ENCODE measurements at regions not wholly inside any gene's neighbourhood (a gene's known extent, or its start where the extent isn't known, plus 50 kb on each side); places are given as distances from the start of the nearest gene placed in this dataset.

GRCh38 chr20:24770628-24771541 is 178.2 kb upstream of the CST7 start:
- DNase-seq (no peak), ATAC-seq (replicated peaks) (peak; percentile 88)
- H3K4me1 Mint-ChIP-seq: peaks cover 18 to 23% of the 10 kb centered on the region in 2 donors
- H3K9me3 Mint-ChIP-seq: peaks cover 6 to 10% of the 10 kb centered on the region in 2 donors
- H3K36me3 Mint-ChIP-seq: peaks cover 3 to 7% of the 10 kb centered on the region in 2 donors
- no peak overlapping the region for H3K4me3 Mint-ChIP-seq
- H3K27ac Mint-ChIP-seq: no peak overlapping the region
- peaks cover 11 to 33% of the 10 kb centered on the region in 2 donors for H3K27me3 Mint-ChIP-seq

- Mint-ChIP-seq H3K27ac (no peak overlapping the region), H3K4me3 (no peak overlapping the region), H3K9me3 (peaks cover 10 to 13% of the 10 kb centered on the region in 2 donors), H3K36me3 (peaks cover 3 to 7% of the 10 kb centered on the region in 2 donors), H3K27me3 (peaks cover 16 to 39% of the 10 kb centered on the region in 2 donors), H3K4me1 (peaks cover 14 to 16% of the 10 kb centered on the region in 2 donors)
- ATAC-seq (replicated peaks) (peak; percentile 48 to 57), DNase-seq (no peak)
These were observed 177.5 kb upstream of the CST7 start for GRCh38 chr20:24771542-24772061.

- Mint-ChIP-seq H3K4me1 (peaks cover 14 to 16% of the 10 kb centered on the region in 2 donors), H3K36me3 (peaks cover 3 to 7% of the 10 kb centered on the region in 2 donors), H3K9me3 (peaks cover 11 to 14% of the 10 kb centered on the region in 2 donors), H3K27ac (no peak overlapping the region), H3K27me3 (peaks cover 18 to 43% of the 10 kb centered on the region in 2 donors), H3K4me3 (no peak overlapping the region)
- DNase-seq (no peak), ATAC-seq (replicated peaks) (no peak)
These were observed 176.4 kb upstream of the CST7 start for GRCh38 chr20:24772667-24773066.

GRCh38 chr20:24773168-24773567 is 175.9 kb upstream of the CST7 start:
- Mint-ChIP-seq H3K4me3 (no peak overlapping the region), H3K9me3 (peaks cover 11 to 14% of the 10 kb centered on the region in 2 donors), H3K27ac (no peak overlapping the region), H3K4me1 (peaks cover 14 to 16% of the 10 kb centered on the region in 2 donors), H3K27me3 (peaks cover 18 to 47% of the 10 kb centered on the region in 2 donors), H3K36me3 (peaks cover 3 to 7% of the 10 kb centered on the region in 2 donors)
- no peak for ATAC-seq (replicated peaks)
- no peak for DNase-seq

- DNase-seq: no peak
These were observed 175.3 kb upstream of the CST7 start for GRCh38 chr20:24773751-24774201.

GRCh38 chr20:24775966-24776365 is 173.1 kb upstream of the CST7 start:
- Mint-ChIP-seq H3K4me3 (no peak overlapping the region), H3K27me3 (peaks cover 25 to 48% of the 10 kb centered on the region in 2 donors), H3K9me3 (peaks cover 11 to 14% of the 10 kb centered on the region in 2 donors), H3K36me3 (peaks cover 3 to 7% of the 10 kb centered on the region in 2 donors), H3K4me1 (peaks cover 11 to 20% of the 10 kb centered on the region in 2 donors), H3K27ac (no peak overlapping the region)
- DNase-seq (no peak), ATAC-seq (replicated peaks) (no peak)

More at GRCh38 chr20:24773751-24774201, 175.3 kb upstream of the CST7 start:
- Mint-ChIP-seq H3K4me3 (no peak overlapping the region), H3K36me3 (peaks cover 3 to 7% of the 10 kb centered on the region in 2 donors), H3K4me1 (peaks cover 14 to 16% of the 10 kb centered on the region in 2 donors), H3K27ac (no peak overlapping the region), H3K9me3 (peaks cover 11 to 14% of the 10 kb centered on the region in 2 donors), H3K27me3 (peaks cover 18 to 44% of the 10 kb centered on the region in 2 donors)
- ATAC-seq (replicated peaks): peak in 1 of 2 donors; percentile 55

- ATAC-seq (replicated peaks): no peak
- Mint-ChIP-seq H3K4me3 (no peak overlapping the region), H3K9me3 (peaks cover 11 to 14% of the 10 kb centered on the region in 2 donors), H3K4me1 (peaks cover 3 to 15% of the 10 kb centered on the region in 2 donors), H3K36me3 (peaks cover 3 to 7% of the 10 kb centered on the region in 2 donors), H3K27me3 (peaks cover 21 to 48% of the 10 kb centered on the region in 2 donors), H3K27ac (no peak overlapping the region)
- DNase-seq: no peak
These were observed 172.3 kb upstream of the CST7 start for GRCh38 chr20:24776755-24777271.

- H3K4me1 Mint-ChIP-seq: peaks cover 0 to 13% of the 10 kb centered on the region in 2 donors
- H3K4me3 Mint-ChIP-seq: no peak overlapping the region
- ATAC-seq (replicated peaks) (no peak), DNase-seq (no peak)
- H3K27me3 Mint-ChIP-seq: peaks cover 19 to 41% of the 10 kb centered on the region in 2 donors
- peaks cover 11 to 14% of the 10 kb centered on the region in 2 donors for H3K9me3 Mint-ChIP-seq
- no peak overlapping the region for H3K27ac Mint-ChIP-seq
- peaks cover 3 to 7% of the 10 kb centered on the region in 2 donors for H3K36me3 Mint-ChIP-seq
These were observed 171.3 kb upstream of the CST7 start for GRCh38 chr20:24777746-24778145.

- Mint-ChIP-seq H3K4me1 (peaks cover 3 to 13% of the 10 kb centered on the region in 2 donors), H3K27ac (no peak overlapping the region), H3K9me3 (peaks cover 11 to 14% of the 10 kb centered on the region in 2 donors), H3K36me3 (peaks cover 3 to 7% of the 10 kb centered on the region in 2 donors), H3K4me3 (no peak overlapping the region), H3K27me3 (peaks cover 28 to 41% of the 10 kb centered on the region in 2 donors)
- ATAC-seq (replicated peaks) (no peak), DNase-seq (no peak)
These were observed 170.5 kb upstream of the CST7 start for GRCh38 chr20:24778585-24779031.

GRCh38 chr20:24779131-24779530 is 169.9 kb upstream of the CST7 start:
- Mint-ChIP-seq H3K27ac (no peak overlapping the region), H3K9me3 (peaks cover 11 to 14% of the 10 kb centered on the region in 2 donors), H3K27me3 (peaks cover 29 to 41% of the 10 kb centered on the region in 2 donors), H3K4me1 (peaks cover 3 to 13% of the 10 kb centered on the region in 2 donors), H3K36me3 (peaks cover 3 to 7% of the 10 kb centered on the region in 2 donors), H3K4me3 (no peak overlapping the region)
- DNase-seq (no peak), ATAC-seq (replicated peaks) (no peak)

GRCh38 chr20:24779946-24780345 is 169.1 kb upstream of the CST7 start:
- no peak for ATAC-seq (replicated peaks)
- peaks cover 0 to 2% of the 10 kb centered on the region in 2 donors for H3K36me3 Mint-ChIP-seq
- DNase-seq: no peak
- H3K4me1 Mint-ChIP-seq: peaks cover 5 to 17% of the 10 kb centered on the region in 2 donors
- no peak overlapping the region for H3K4me3 Mint-ChIP-seq
- H3K27me3 Mint-ChIP-seq: peaks cover 29 to 41% of the 10 kb centered on the region in 2 donors
- H3K27ac Mint-ChIP-seq: no peak overlapping the region
- H3K9me3 Mint-ChIP-seq: peaks cover 6 to 8% of the 10 kb centered on the region in 2 donors

GRCh38 chr20:24780674-24781417 is 168.2 kb upstream of the CST7 start:
- no peak for DNase-seq
- peaks cover 5 to 17% of the 10 kb centered on the region in 2 donors for H3K4me1 Mint-ChIP-seq
- no peaks in the 10 kb centered on the region for H3K36me3 Mint-ChIP-seq
- H3K27me3 Mint-ChIP-seq: peaks cover 29 to 41% of the 10 kb centered on the region in 2 donors
- no peak overlapping the region for H3K4me3 Mint-ChIP-seq
- no peak for ATAC-seq (replicated peaks)
- no peak overlapping the region for H3K27ac Mint-ChIP-seq
- H3K9me3 Mint-ChIP-seq: peaks cover 4 to 5% of the 10 kb centered on the region in 2 donors

- DNase-seq (no peak), ATAC-seq (replicated peaks) (peak; percentile 68 to 82)
- Mint-ChIP-seq H3K4me1 (peaks cover 5 to 17% of the 10 kb centered on the region in 2 donors), H3K4me3 (no peak overlapping the region), H3K36me3 (no peaks in the 10 kb centered on the region), H3K9me3 (peaks cover 1% of the 10 kb centered on the region in 2 donors), H3K27me3 (peaks cover 25 to 36% of the 10 kb centered on the region in 2 donors), H3K27ac (no peak overlapping the region)
These were observed 167.6 kb upstream of the CST7 start for GRCh38 chr20:24781418-24781980.
